BJ (cell line): ENCODE measurements at regions not wholly inside any gene's neighbourhood (a gene's known extent, or its start where the extent isn't known, plus 50 kb on each side); places are given as distances from the start of the nearest gene placed in this dataset.

Source experiments
- CTCF ChIA-PET: fragments of 350-600 bp; formaldehyde crosslinking; extraction: SDS; loops from one replicate; lab custom pipeline; 2021; ENCODE audit warnings: antibody characterized with exemption, inconsistent platforms; lab: Yijun Ruan, JAX
- POLR2A ChIA-PET: fragments of 300-600 bp; sonication (Branson Sonifier 250); formaldehyde crosslinking; extraction: SDS; loops from one replicate; lab custom pipeline; 2021; ENCODE audit warnings: antibody characterized with exemption; lab: Charles Lee
- DNase-seq: peaks from one replicate; pipeline ENCODE4 v3.0.0-alpha.2; 2011; ENCODE audit warnings: low read depth
- H3K27me3 ChIP-seq: 2 replicates; pipeline ENCODE4 v1.6.0; 2011; ENCODE audit warnings: low read length; ENCODE audit not compliant: control insufficient read depth, insufficient read depth
- H3K36me3 ChIP-seq: 2 replicates; pipeline ENCODE4 v1.5.1; 2011; ENCODE audit warnings: low read length; ENCODE audit not compliant: control insufficient read depth, insufficient read depth
- H3K4me3 ChIP-seq: 2 replicates; pipeline ENCODE4 v1.5.1; 2011; ENCODE audit warnings: low read depth, mild to moderate bottlenecking, control low read depth, low read length
- TF ChIP-seq, protein P1 (sequence below): IDR thresholded peaks from 2 replicates; pipeline ENCODE4 v1.5.1; 2011; ENCODE audit warnings: low read depth, mild to moderate bottlenecking, control low read depth, inconsistent platforms, low read length, moderate library complexity; ENCODE audit not compliant: insufficient read depth

- no peak for DNase-seq
- ChIA-PET POLR2A (no interaction called here), CTCF (no interaction called here)
- Histone ChIP-seq H3K4me3 (no peak overlapping the region), H3K36me3 (no peaks in the 10 kb centered on the region), H3K27me3 (no peaks in the 10 kb centered on the region)
- TF ChIP-seq, protein P1, sequence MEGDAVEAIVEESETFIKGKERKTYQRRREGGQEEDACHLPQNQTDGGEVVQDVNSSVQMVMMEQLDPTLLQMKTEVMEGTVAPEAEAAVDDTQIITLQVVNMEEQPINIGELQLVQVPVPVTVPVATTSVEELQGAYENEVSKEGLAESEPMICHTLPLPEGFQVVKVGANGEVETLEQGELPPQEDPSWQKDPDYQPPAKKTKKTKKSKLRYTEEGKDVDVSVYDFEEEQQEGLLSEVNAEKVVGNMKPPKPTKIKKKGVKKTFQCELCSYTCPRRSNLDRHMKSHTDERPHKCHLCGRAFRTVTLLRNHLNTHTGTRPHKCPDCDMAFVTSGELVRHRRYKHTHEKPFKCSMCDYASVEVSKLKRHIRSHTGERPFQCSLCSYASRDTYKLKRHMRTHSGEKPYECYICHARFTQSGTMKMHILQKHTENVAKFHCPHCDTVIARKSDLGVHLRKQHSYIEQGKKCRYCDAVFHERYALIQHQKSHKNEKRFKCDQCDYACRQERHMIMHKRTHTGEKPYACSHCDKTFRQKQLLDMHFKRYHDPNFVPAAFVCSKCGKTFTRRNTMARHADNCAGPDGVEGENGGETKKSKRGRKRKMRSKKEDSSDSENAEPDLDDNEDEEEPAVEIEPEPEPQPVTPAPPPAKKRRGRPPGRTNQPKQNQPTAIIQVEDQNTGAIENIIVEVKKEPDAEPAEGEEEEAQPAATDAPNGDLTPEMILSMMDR: no peak
Measured at GRCh38 chr12:71230542-71230941, 72.7 kb upstream of the TSPAN8 start.

DNA sequence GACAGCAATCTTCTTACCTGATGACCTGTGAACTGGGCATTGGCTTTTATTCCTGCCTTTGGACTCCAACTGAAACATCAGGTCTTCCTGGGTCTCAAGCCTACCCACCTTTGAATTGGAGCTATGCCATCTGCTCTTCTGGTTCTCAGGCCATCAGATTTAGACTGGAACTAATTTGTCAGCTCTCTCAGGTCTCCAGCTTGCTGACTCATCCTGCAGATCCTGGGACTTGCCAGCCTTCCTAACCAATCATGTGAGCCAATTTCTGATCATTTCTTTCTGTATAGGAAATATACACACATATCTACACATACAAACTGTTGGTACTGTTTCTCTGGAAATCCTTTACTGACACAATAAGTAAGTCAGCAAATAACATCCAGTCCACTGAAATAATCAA is 65.3 kb upstream of the TSPAN8 start:
- Histone ChIP-seq H3K27me3 (no peaks in the 10 kb centered on the region), H3K36me3 (no peaks in the 10 kb centered on the region), H3K4me3 (no peak overlapping the region)
- TF ChIP-seq, protein P1: no peak
- no peak for DNase-seq
- ChIA-PET CTCF (no interaction called here), POLR2A (no interaction called here)

DNA sequence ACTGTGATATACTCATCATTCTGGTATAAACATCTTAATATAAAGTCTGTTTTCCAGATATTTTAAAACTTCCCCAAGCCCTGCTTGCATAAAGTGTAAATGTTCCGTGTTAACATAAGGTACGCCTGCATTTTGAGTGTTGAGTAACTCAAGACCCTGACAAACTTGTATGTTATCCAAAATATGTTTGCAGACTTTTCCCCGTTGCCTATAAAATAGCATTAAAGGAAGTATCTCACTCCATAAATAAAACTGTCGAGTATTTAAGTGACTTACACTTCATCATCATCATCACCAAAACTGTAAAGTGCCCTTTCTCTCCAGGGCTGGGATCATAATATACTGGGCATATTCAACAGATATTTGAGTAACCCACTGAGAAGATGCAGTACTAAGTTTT is 64.6 kb upstream of the TSPAN8 start:
- ChIA-PET CTCF (no interaction called here), POLR2A (no interaction called here)
- no peaks in the 10 kb centered on the region for H3K36me3 ChIP-seq
- no peaks in the 10 kb centered on the region for H3K27me3 ChIP-seq
- H3K4me3 ChIP-seq: no peak overlapping the region
- TF ChIP-seq, protein P1: no peak
- no peak for DNase-seq

DNA sequence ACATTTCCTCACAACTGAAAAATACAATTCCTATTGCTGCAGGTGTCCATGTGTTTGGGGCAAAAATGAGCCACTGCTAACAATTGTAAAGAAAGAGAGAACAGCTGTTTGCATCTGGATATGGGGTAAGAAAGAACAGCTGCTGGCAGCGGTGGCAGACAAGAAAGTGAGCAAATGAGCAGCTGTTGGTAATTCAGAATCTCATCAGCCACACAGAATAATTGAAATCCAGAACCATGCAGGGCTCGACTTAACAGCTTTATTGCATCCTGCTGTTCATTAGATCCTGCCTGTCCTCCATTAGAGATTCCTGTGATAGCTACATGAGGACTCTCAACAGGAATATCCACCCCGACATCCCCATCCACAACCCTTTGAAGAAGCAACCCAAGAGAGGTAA is 62.5 kb upstream of the TSPAN8 start:
- DNase-seq: no peak
- H3K4me3 ChIP-seq: no peak overlapping the region
- no peaks in the 10 kb centered on the region for H3K36me3 ChIP-seq
- ChIA-PET CTCF (no interaction called here), POLR2A (no interaction called here)
- TF ChIP-seq, protein P1: no peak
- no peaks in the 10 kb centered on the region for H3K27me3 ChIP-seq

DNA sequence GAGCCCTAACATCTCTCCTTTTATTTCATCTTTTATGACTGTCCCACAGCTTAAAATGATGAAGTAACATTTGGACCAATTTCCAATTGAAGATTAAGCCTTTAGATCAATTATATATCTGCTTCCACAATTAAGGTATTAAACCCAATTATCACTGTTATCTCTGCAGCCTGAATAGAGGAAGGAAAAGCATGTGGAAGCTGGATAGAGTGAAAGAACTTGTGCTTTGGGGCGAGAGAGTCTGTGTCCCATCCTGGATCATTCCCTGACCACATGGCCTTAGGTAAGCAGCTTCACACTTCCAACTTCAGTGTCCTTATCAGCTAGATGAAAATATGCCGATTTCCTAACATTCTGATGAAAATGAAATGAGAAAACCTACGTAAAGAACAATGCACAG is 61.4 kb upstream of the TSPAN8 start:
- no peak overlapping the region for H3K4me3 ChIP-seq
- H3K27me3 ChIP-seq: no peaks in the 10 kb centered on the region
- no peak for DNase-seq
- TF ChIP-seq, protein P1: no peak
- CTCF ChIA-PET: interaction anchor here (0.5 kb wide), 1 partner anchor 367 kb away, joined by 4 read pairs; no protein-coding TSS in a partner anchor
- H3K36me3 ChIP-seq: no peaks in the 10 kb centered on the region
- POLR2A ChIA-PET: no interaction called here
